Progenitor cell of endocrine pancreas (in vitro differentiated cells): ENCODE measurements at regions not wholly inside any gene's neighbourhood (a gene's known extent, or its start where the extent isn't known, plus 50 kb on each side); places are given as distances from the start of the nearest gene placed in this dataset.

Source experiments
- DNase-seq: peaks from one replicate; pipeline ENCODE4 v3.0.0; 2021; ENCODE audit warnings: low spot score; ENCODE audit not compliant: unreplicated experiment
- H3K27ac Mint-ChIP-seq: 2 replicates; pipeline ENCODE4 v1.8.0; 2021; ENCODE audit warnings: mild to moderate bottlenecking, moderate library complexity, mixed read lengths
- H3K27me3 Mint-ChIP-seq: 2 replicates; pipeline ENCODE4 v1.8.0; 2021; ENCODE audit warnings: mixed read lengths
- H3K36me3 Mint-ChIP-seq: 2 replicates; pipeline ENCODE4 v1.8.0; 2022; ENCODE audit warnings: mixed read lengths; ENCODE audit not compliant: insufficient read depth
- H3K4me1 Mint-ChIP-seq: 2 replicates; pipeline ENCODE4 v1.8.0; 2021; ENCODE audit warnings: low read depth, mixed read lengths
- H3K4me3 Mint-ChIP-seq: 2 replicates; pipeline ENCODE4 v1.8.0; 2021; ENCODE audit warnings: low read depth, mild to moderate bottlenecking, moderate library complexity, mixed read lengths
- H3K9me3 Mint-ChIP-seq: 2 replicates; pipeline ENCODE4 v1.8.0; 2021; ENCODE audit warnings: low read depth, mixed read lengths
- CTCF ChIP-seq: fragments of 200-600 bp; sonication (generic); IDR thresholded peaks from one replicate; pipeline ENCODE4 v1.5.0; 2021; ENCODE audit warnings: antibody characterized with exemption, mild to moderate bottlenecking; ENCODE audit not compliant: unreplicated experiment

GRCh38 chr4:18241727-18242126 is 220.2 kb upstream of the LCORL start:
- no peak overlapping the region for H3K4me3 Mint-ChIP-seq
- H3K4me1 Mint-ChIP-seq = no peaks in the 10 kb centered on the region
- H3K27me3 Mint-ChIP-seq = no peaks in the 10 kb centered on the region
- no peak for DNase-seq
- H3K36me3 Mint-ChIP-seq = no peaks in the 10 kb centered on the region
- H3K27ac Mint-ChIP-seq = no peak overlapping the region
- H3K9me3 Mint-ChIP-seq = no peaks in the 10 kb centered on the region
- TF ChIP-seq CTCF = no peak

GRCh38 chr4:18234108-18234507 is 212.6 kb upstream of the LCORL start:
- H3K4me3 Mint-ChIP-seq = no peak overlapping the region
- peaks cover 9% of the 10 kb centered on the region for H3K9me3 Mint-ChIP-seq
- DNase-seq = no peak
- no peaks in the 10 kb centered on the region for H3K27me3 Mint-ChIP-seq
- no peaks in the 10 kb centered on the region for H3K36me3 Mint-ChIP-seq
- no peak overlapping the region for H3K27ac Mint-ChIP-seq
- H3K4me1 Mint-ChIP-seq = no peaks in the 10 kb centered on the region
- no peak for TF ChIP-seq CTCF

GRCh38 chr4:18231726-18232125 is 210.2 kb upstream of the LCORL start:
- Mint-ChIP-seq H3K4me1 (no peaks in the 10 kb centered on the region), H3K27ac (no peak overlapping the region), H3K36me3 (no peaks in the 10 kb centered on the region), H3K4me3 (no peak overlapping the region), H3K27me3 (no peaks in the 10 kb centered on the region), H3K9me3 (peaks cover 22% of the 10 kb centered on the region)
- TF ChIP-seq CTCF = no peak
- DNase-seq = no peak

- DNase-seq = no peak
- H3K36me3 Mint-ChIP-seq = no peaks in the 10 kb centered on the region
- H3K27me3 Mint-ChIP-seq = no peaks in the 10 kb centered on the region
- H3K27ac Mint-ChIP-seq = no peak overlapping the region
- H3K4me1 Mint-ChIP-seq = no peaks in the 10 kb centered on the region
- no peak for TF ChIP-seq CTCF
- H3K4me3 Mint-ChIP-seq = no peak overlapping the region
- peaks cover 26% of the 10 kb centered on the region for H3K9me3 Mint-ChIP-seq
Measured at GRCh38 chr4:18227880-18228279, 206.3 kb upstream of the LCORL start.

GRCh38 chr4:18214411-18215055 is 193.0 kb upstream of the LCORL start:
- no peaks in the 10 kb centered on the region for H3K9me3 Mint-ChIP-seq
- no peaks in the 10 kb centered on the region for H3K36me3 Mint-ChIP-seq
- no peak overlapping the region for H3K27ac Mint-ChIP-seq
- H3K4me3 Mint-ChIP-seq = no peak overlapping the region
- no peaks in the 10 kb centered on the region for H3K4me1 Mint-ChIP-seq
- H3K27me3 Mint-ChIP-seq = peaks cover 4% of the 10 kb centered on the region
- no peak for DNase-seq
- no peak for TF ChIP-seq CTCF
